CD4-positive, alpha-beta T cell (primary cell): ENCODE measurements at regions not wholly inside any gene's neighbourhood (a gene's known extent, or its start where the extent isn't known, plus 50 kb on each side); places are given as distances from the start of the nearest gene placed in this dataset.

ENCODE experiments used
- ATAC-seq: fragments of 200-7000 bp; cut with Tn5 transposase; one replicate; pipeline ENCODE4 v1.10.0; 2022; ENCODE audit warnings: mild to moderate bottlenecking; ENCODE audit not compliant: poor library complexity
- CTCF ChIA-PET: fragments of 350-600 bp; sonication (Branson Sonifier 250); formaldehyde crosslinking; loops from one replicate; lab custom pipeline; 2021; ENCODE audit warnings: antibody characterized with exemption, inconsistent platforms; lab: Charles Lee
- POLR2A ChIA-PET: fragments of 350-600 bp; sonication (Branson Sonifier 250); formaldehyde crosslinking; loops from one replicate; lab custom pipeline; 2021; ENCODE audit warnings: antibody characterized with exemption, inconsistent platforms; lab: Charles Lee
- DNase-seq, 14 experiments: peaks; one replicate each; pipeline ENCODE4 v3.0.0-alpha.2; 2013 to 2020; ENCODE audit warnings: mixed read lengths in 2 of 14
- H3K27ac ChIP-seq, 2 donors: one replicate each; pipeline versions ENCODE4 v1.5.1 to v1.7.0; 2013; ENCODE audit warnings: low read length in 2 of 2, low read depth in 1 of 2, mild to moderate bottlenecking in 1 of 2
- H3K27me3 ChIP-seq, 2 experiments: 1 replicate in 1 of 2; 2 replicates in 1 of 2; pipeline versions ENCODE4 v1.6.1 to v1.7.0; 2013; ENCODE audit warnings: low read length in 2 of 2, control low read depth in 1 of 2, mild to moderate bottlenecking in 1 of 2, moderate library complexity in 1 of 2; ENCODE audit not compliant: insufficient read depth in 2 of 2, control insufficient read depth in 1 of 2
- H3K36me3 ChIP-seq: one replicate; pipeline ENCODE4 v1.6.1; 2013; ENCODE audit warnings: low read length, control low read depth; ENCODE audit not compliant: insufficient read depth
- H3K4me1 ChIP-seq: one replicate; pipeline ENCODE4 v1.6.1; 2013; ENCODE audit warnings: low read length, control low read depth; ENCODE audit not compliant: insufficient read depth
- H3K4me3 ChIP-seq: one replicate; pipeline ENCODE4 v1.5.1; 2013; ENCODE audit warnings: mild to moderate bottlenecking, low read length, moderate library complexity
- H3K9me3 ChIP-seq, 2 experiments: 1 replicate in 1 of 2; 2 replicates in 1 of 2; pipeline versions ENCODE4 v1.6.1 to v1.7.0; 2013; ENCODE audit warnings: low read length in 2 of 2, mild to moderate bottlenecking in 2 of 2, control low read depth in 1 of 2, moderate library complexity in 1 of 2; ENCODE audit not compliant: control insufficient read depth in 1 of 2, insufficient read depth in 1 of 2
- H3K27ac Mint-ChIP-seq: one replicate; pipeline ENCODE4 v1.8.0; 2020; ENCODE audit warnings: mixed read lengths
- H3K27me3 Mint-ChIP-seq: one replicate; pipeline ENCODE4 v1.8.0; 2021; ENCODE audit warnings: mixed read lengths
- H3K36me3 Mint-ChIP-seq: one replicate; pipeline ENCODE4 v1.8.0; 2021; ENCODE audit warnings: low read depth, mixed read lengths
- H3K4me1 Mint-ChIP-seq: one replicate; pipeline ENCODE4 v1.8.0; 2021; ENCODE audit warnings: low read depth, mixed read lengths
- H3K4me3 Mint-ChIP-seq: one replicate; pipeline ENCODE4 v1.8.0; 2020; ENCODE audit warnings: mild to moderate bottlenecking, mixed read lengths
- H3K9me3 Mint-ChIP-seq: one replicate; pipeline ENCODE4 v1.8.0; 2020; ENCODE audit warnings: mixed read lengths
- CTCF ChIP-seq: fragments of 200-600 bp; IDR thresholded peaks from one replicate; pipeline ENCODE4 v1.8.0; 2022; ENCODE audit warnings: antibody characterized with exemption, mild to moderate bottlenecking
- intact Hi-C, 2 experiments: fragments of 100-400 bp; cut with DNase I in 1 of 2; cut with micrococcal nuclease in 1 of 2; formaldehyde crosslinking; loops; one replicate each; pipeline versions ENCODE4 v1.15.1 to v1.9.0; 2023 to 2025; cut with DNase I, micrococcal nuclease

GRCh38 chr10:128526791-128527375 lies 400.7 kb upstream of the MKI67 start:
- no peak overlapping the region for H3K27ac ChIP-seq
- Mint-ChIP-seq H3K9me3 (no peaks in the 10 kb centered on the region), H3K36me3 (no peaks in the 10 kb centered on the region), H3K27ac (no peak overlapping the region), H3K4me3 (no peak overlapping the region), H3K27me3 (peaks cover 18% of the 10 kb centered on the region), H3K4me1 (no peaks in the 10 kb centered on the region)
- no peaks in the 10 kb centered on the region for H3K4me1 ChIP-seq
- ChIA-PET CTCF (no interaction called here), POLR2A (no interaction called here)
- DNase-seq (no peak), ATAC-seq (no peak)
- TF ChIP-seq CTCF: no peak
- H3K9me3 ChIP-seq: peaks cover 0 to 8% of the 10 kb centered on the region in 2 experiments
- intact Hi-C loops: no loop called here
- no peaks in the 10 kb centered on the region for H3K36me3 ChIP-seq
- no peak overlapping the region for H3K4me3 ChIP-seq
- peaks cover 0 to under 1% of the 10 kb centered on the region in 2 experiments for H3K27me3 ChIP-seq

GRCh38 chr10:128527711-128528110 lies 401.5 kb upstream of the MKI67 start:
- H3K27me3 ChIP-seq: peaks cover 0 to 5% of the 10 kb centered on the region in 2 experiments
- H3K36me3 ChIP-seq: no peaks in the 10 kb centered on the region
- H3K9me3 Mint-ChIP-seq: no peaks in the 10 kb centered on the region
- no peak overlapping the region for H3K27ac ChIP-seq
- ATAC-seq (no peak), DNase-seq (no peak)
- H3K4me3 ChIP-seq: no peak overlapping the region
- H3K9me3 ChIP-seq: peaks cover 0 to 7% of the 10 kb centered on the region in 2 experiments
- no peak for TF ChIP-seq CTCF
- H3K4me1 ChIP-seq: no peaks in the 10 kb centered on the region
- ChIA-PET POLR2A (no interaction called here), CTCF (no interaction called here)
- intact Hi-C loops: no loop called here
- H3K4me1 Mint-ChIP-seq: no peaks in the 10 kb centered on the region
- no peak overlapping the region for H3K27ac Mint-ChIP-seq
- H3K36me3 Mint-ChIP-seq: no peaks in the 10 kb centered on the region
- peaks cover 25% of the 10 kb centered on the region for H3K27me3 Mint-ChIP-seq
- H3K4me3 Mint-ChIP-seq: no peak overlapping the region

GRCh38 chr10:128528167-128528566 lies 401.9 kb upstream of the MKI67 start:
- Histone ChIP-seq H3K9me3 (peaks cover 0 to 8% of the 10 kb centered on the region in 2 experiments), H3K4me1 (no peaks in the 10 kb centered on the region), H3K36me3 (no peaks in the 10 kb centered on the region), H3K4me3 (no peak overlapping the region), H3K27ac (no peak overlapping the region), H3K27me3 (peaks cover 0 to 5% of the 10 kb centered on the region in 2 experiments)
- DNase-seq: no peak
- H3K27ac Mint-ChIP-seq: no peak overlapping the region
- H3K9me3 Mint-ChIP-seq: no peaks in the 10 kb centered on the region
- no peak for ATAC-seq
- H3K27me3 Mint-ChIP-seq: peaks cover 25% of the 10 kb centered on the region
- no peaks in the 10 kb centered on the region for H3K36me3 Mint-ChIP-seq
- intact Hi-C loops: no loop called here
- TF ChIP-seq CTCF: no peak
- H3K4me1 Mint-ChIP-seq: no peaks in the 10 kb centered on the region
- POLR2A ChIA-PET: no interaction called here
- CTCF ChIA-PET: no interaction called here
- H3K4me3 Mint-ChIP-seq: no peak overlapping the region
